Astrocyte (in vitro differentiated cells and primary cell): ENCODE measurements at regions not wholly inside any gene's neighbourhood (a gene's known extent, or its start where the extent isn't known, plus 50 kb on each side); places are given as distances from the start of the nearest gene placed in this dataset.

Experiments
- DNase-seq: peaks from one replicate; pipeline ENCODE4 v3.0.0-alpha.2; 2010; ENCODE audit warnings: low read depth
- FAIRE-seq: peaks from 2 replicates; lab custom pipeline; 2011; peaks lifted over from hg19 to GRCh38; lab: Jason Lieb, UNC
- H2AFZ ChIP-seq: 2 replicates; pipeline ENCODE4 v1.6.0; 2012; ENCODE audit warnings: low read depth, low read length, inconsistent platforms
- H3K27ac ChIP-seq: 2 replicates; pipeline ENCODE4 v1.5.1; 2011; ENCODE audit warnings: low read depth, low read length, inconsistent platforms
- H3K27me3 ChIP-seq: 2 replicates; pipeline ENCODE4 v1.6.0; 2011; ENCODE audit warnings: low read length, inconsistent platforms; ENCODE audit not compliant: insufficient read depth
- H3K36me3 ChIP-seq: 2 replicates; pipeline ENCODE4 v1.5.1; 2011; ENCODE audit warnings: low read length, inconsistent platforms; ENCODE audit not compliant: insufficient read depth
- H3K4me1 ChIP-seq: 2 replicates; pipeline ENCODE4 v1.5.1; 2011; ENCODE audit warnings: low read length, inconsistent platforms; ENCODE audit not compliant: insufficient read depth
- H3K4me2 ChIP-seq: 2 replicates; pipeline ENCODE4 v1.6.0; 2012; ENCODE audit warnings: low read length, inconsistent platforms
- H3K4me3 ChIP-seq: 2 replicates; pipeline ENCODE4 v1.5.1; 2011; ENCODE audit warnings: low read depth, mild to moderate bottlenecking, low read length, inconsistent platforms; ENCODE audit not compliant: insufficient read depth
- H3K79me2 ChIP-seq: 2 replicates; pipeline ENCODE4 v1.6.0; 2012; ENCODE audit warnings: mild to moderate bottlenecking, low read length, inconsistent platforms; ENCODE audit not compliant: insufficient read depth
- H3K9ac ChIP-seq: 2 replicates; pipeline ENCODE4 v1.6.0; 2012; ENCODE audit warnings: mild to moderate bottlenecking, low read length, inconsistent platforms
- H3K9me3 ChIP-seq: 2 replicates; pipeline ENCODE4 v1.5.1; 2012; ENCODE audit warnings: low read depth, mild to moderate bottlenecking, low read length, inconsistent platforms; ENCODE audit not compliant: insufficient read depth
- H4K20me1 ChIP-seq: 2 replicates; pipeline ENCODE4 v1.6.0; 2012; ENCODE audit warnings: low read length, inconsistent platforms; ENCODE audit not compliant: insufficient read depth
- H3K27ac Mint-ChIP-seq: one replicate; pipeline ENCODE4 v1.8.0; 2021; ENCODE audit warnings: mild to moderate bottlenecking, mixed read lengths; ENCODE audit not compliant: unreplicated experiment
- H3K27me3 Mint-ChIP-seq: one replicate; pipeline ENCODE4 v1.8.0; 2021; ENCODE audit warnings: low read depth, mixed read lengths; ENCODE audit not compliant: unreplicated experiment
- H3K36me3 Mint-ChIP-seq: one replicate; pipeline ENCODE4 v1.8.0; 2021; ENCODE audit warnings: low read depth, mixed read lengths; ENCODE audit not compliant: unreplicated experiment
- H3K4me1 Mint-ChIP-seq: one replicate; pipeline ENCODE4 v1.8.0; 2021; ENCODE audit warnings: low read depth, mixed read lengths; ENCODE audit not compliant: unreplicated experiment
- H3K4me3 Mint-ChIP-seq: one replicate; pipeline ENCODE4 v1.8.0; 2021; ENCODE audit warnings: mild to moderate bottlenecking, moderate library complexity, mixed read lengths; ENCODE audit not compliant: unreplicated experiment
- H3K9me3 Mint-ChIP-seq: one replicate; pipeline ENCODE4 v1.8.0; 2021; ENCODE audit warnings: mild to moderate bottlenecking, mixed read lengths; ENCODE audit not compliant: unreplicated experiment
- CTCF ChIP-seq: IDR thresholded peaks from 2 replicates; pipeline ENCODE4 v1.5.1; 2011; ENCODE audit warnings: low read depth, mild to moderate bottlenecking, inconsistent platforms, low read length, moderate library complexity; ENCODE audit not compliant: insufficient read depth
- EZH2 ChIP-seq: IDR thresholded peaks from 2 replicates; pipeline ENCODE4 v1.6.1; 2012; ENCODE audit warnings: mild to moderate bottlenecking, low read length, inconsistent platforms; ENCODE audit not compliant: insufficient read depth

GRCh38 chr14:78088916-78089315, 81.3 kb upstream of the NRXN3 start:
- Histone ChIP-seq H3K4me1 (no peaks in the 10 kb centered on the region), H3K9me3 (no peaks in the 10 kb centered on the region), H3K4me3 (no peak overlapping the region), H3K9ac (no peak overlapping the region), H3K27ac (no peak overlapping the region), H3K36me3 (no peaks in the 10 kb centered on the region), H3K4me2 (no peak overlapping the region), H2AFZ (no peak overlapping the region), H3K79me2 (no peaks in the 10 kb centered on the region), H4K20me1 (no peaks in the 10 kb centered on the region), H3K27me3 (no peaks in the 10 kb centered on the region)
- Mint-ChIP-seq H3K4me1 (peaks cover 5% of the 10 kb centered on the region), H3K27me3 (peaks cover 37% of the 10 kb centered on the region), H3K36me3 (no peaks in the 10 kb centered on the region), H3K4me3 (no peak overlapping the region), H3K9me3 (peaks cover 3% of the 10 kb centered on the region), H3K27ac (no peak overlapping the region)
- TF ChIP-seq CTCF (no peak), EZH2 (no peak)
- no peak for DNase-seq
- no peak for FAIRE-seq

GRCh38 chr14:78090864-78091263, 79.3 kb upstream of the NRXN3 start:
- FAIRE-seq: no peak
- no peak overlapping the region for H3K27ac ChIP-seq
- Mint-ChIP-seq H3K4me1 (no peaks in the 10 kb centered on the region), H3K9me3 (peaks cover 7% of the 10 kb centered on the region), H3K4me3 (no peak overlapping the region), H3K36me3 (peaks cover 2% of the 10 kb centered on the region), H3K27ac (no peak overlapping the region), H3K27me3 (peaks cover 41% of the 10 kb centered on the region)
- H3K9me3 ChIP-seq: no peaks in the 10 kb centered on the region
- no peaks in the 10 kb centered on the region for H3K36me3 ChIP-seq
- H3K79me2 ChIP-seq: no peaks in the 10 kb centered on the region
- no peak for DNase-seq
- no peak overlapping the region for H3K4me2 ChIP-seq
- no peak overlapping the region for H3K4me3 ChIP-seq
- no peaks in the 10 kb centered on the region for H3K27me3 ChIP-seq
- no peak overlapping the region for H2AFZ ChIP-seq
- H3K9ac ChIP-seq: no peak overlapping the region
- no peaks in the 10 kb centered on the region for H3K4me1 ChIP-seq
- TF ChIP-seq CTCF (no peak), EZH2 (no peak)
- H4K20me1 ChIP-seq: no peaks in the 10 kb centered on the region

- peaks cover 8% of the 10 kb centered on the region for H3K9me3 Mint-ChIP-seq
- no peaks in the 10 kb centered on the region for H3K4me1 Mint-ChIP-seq
- TF ChIP-seq EZH2 (no peak), CTCF (no peak)
- Histone ChIP-seq H3K36me3 (no peaks in the 10 kb centered on the region), H3K9ac (no peak overlapping the region), H3K27me3 (no peaks in the 10 kb centered on the region), H4K20me1 (no peaks in the 10 kb centered on the region), H2AFZ (no peak overlapping the region), H3K4me1 (no peaks in the 10 kb centered on the region), H3K79me2 (no peaks in the 10 kb centered on the region), H3K4me3 (no peak overlapping the region), H3K4me2 (no peak overlapping the region), H3K9me3 (no peaks in the 10 kb centered on the region), H3K27ac (no peak overlapping the region)
- peaks cover 2% of the 10 kb centered on the region for H3K36me3 Mint-ChIP-seq
- no peak overlapping the region for H3K4me3 Mint-ChIP-seq
- peaks cover 41% of the 10 kb centered on the region for H3K27me3 Mint-ChIP-seq
- no peak overlapping the region for H3K27ac Mint-ChIP-seq
- FAIRE-seq (no peak), DNase-seq (no peak)
Measured at GRCh38 chr14:78091361-78091760, 78.8 kb upstream of the NRXN3 start.
